Transverse colon (tissue), 4 donors: ENCODE measurements at regions not wholly inside any gene's neighbourhood (a gene's known extent, or its start where the extent isn't known, plus 50 kb on each side); places are given as distances from the start of the nearest gene placed in this dataset.

Experiments used
- DNase-seq: peaks from one replicate; pipeline ENCODE4 v3.0.0-alpha.2; 2019
- H3K27ac ChIP-seq, 4 donors: fragments of 200-600 bp; sonication (generic); 2 replicates each; pipeline ENCODE4 v1.5.1; 2016 to 2018; ENCODE audit warnings: inconsistent platforms in 4 of 4
- H3K27me3 ChIP-seq: fragments of 200-600 bp; sonication (generic); 2 replicates; pipeline ENCODE4 v1.5.1; 2017; ENCODE audit warnings: inconsistent platforms
- H3K36me3 ChIP-seq, 4 donors: fragments of 200-600 bp; sonication (generic); 2 replicates each; pipeline ENCODE4 v1.5.1; 2017 to 2019; ENCODE audit warnings: inconsistent platforms in 4 of 4
- H3K4me1 ChIP-seq, 4 donors: fragments of 200-600 bp; sonication (generic); 2 replicates each; pipeline ENCODE4 v1.5.1; 2017 to 2020; ENCODE audit warnings: inconsistent platforms in 4 of 4
- H3K4me3 ChIP-seq, 4 donors: fragments of 200-600 bp; sonication (generic); 1 replicate in 1 of 4; 2 replicates in 3 of 4; pipeline versions ENCODE4 v1.5.1 to v1.6.1; 2017 to 2019; ENCODE audit warnings: inconsistent platforms in 4 of 4
- H3K9me3 ChIP-seq, 2 donors: fragments of 200-600 bp; sonication (generic); 2 replicates each; pipeline ENCODE4 v1.5.1; 2017 to 2019; ENCODE audit warnings: inconsistent platforms in 2 of 2
- EP300 ChIP-seq: sonication (generic); formaldehyde crosslinking; IDR thresholded peaks from one replicate; pipeline ENCODE4 v1.6.1; 2017; ENCODE audit warnings: antibody characterized with exemption, low read depth
- POLR2A ChIP-seq: fragments of 450-650 bp; IDR thresholded peaks from one replicate; pipeline ENCODE4 v1.6.1; 2016; ENCODE audit warnings: antibody characterized with exemption, mild to moderate bottlenecking, moderate library complexity
- POLR2AphosphoS5 ChIP-seq, 3 donors: sonication (generic); formaldehyde crosslinking; IDR thresholded peaks; one replicate each; pipeline ENCODE4 v1.6.1; 2016; ENCODE audit warnings: antibody characterized with exemption in 3 of 3
- WGBS, 2 donors: methylation state at CpG; one replicate each; pipeline ENCODE4 v1.1.5; 2018; ENCODE audit warnings: low coverage in 1 of 2; 5-methylcytosine and 5-hydroxymethylcytosine counted together
- in situ Hi-C, 4 donors: fragments of 200-750 bp; cut with MboI; loops; one replicate each; pipeline versions ENCODE4 v1.15.0 to v1.15.1; 2017; ENCODE audit warnings: low sequenced_read_pairs in 3 of 4, low pct_ligation_motif_present in 1 of 4, low pct_unique_long_range_greater_than_20kb in 1 of 4
- intact Hi-C: fragments of 100-400 bp; cut with DNase I; formaldehyde crosslinking; loops from one replicate; pipeline ENCODE4 v1.15.1; 2023; ENCODE audit warnings: low total_unique reads
- TF ChIP-seq, protein P1 (sequence below), 5 experiments: fragments of 200-600 bp in 3 of 5; fragments of 450-650 bp in 2 of 5; sonication (generic) in 3 of 5; IDR thresholded peaks; 1 replicate in 2 of 5; 2 replicates in 3 of 5; pipeline ENCODE4 v1.5.1; 2016 to 2017; ENCODE audit warnings: antibody characterized with exemption in 5 of 5, inconsistent platforms in 3 of 5, mild to moderate bottlenecking in 2 of 5, moderate library complexity in 1 of 5

DNA sequence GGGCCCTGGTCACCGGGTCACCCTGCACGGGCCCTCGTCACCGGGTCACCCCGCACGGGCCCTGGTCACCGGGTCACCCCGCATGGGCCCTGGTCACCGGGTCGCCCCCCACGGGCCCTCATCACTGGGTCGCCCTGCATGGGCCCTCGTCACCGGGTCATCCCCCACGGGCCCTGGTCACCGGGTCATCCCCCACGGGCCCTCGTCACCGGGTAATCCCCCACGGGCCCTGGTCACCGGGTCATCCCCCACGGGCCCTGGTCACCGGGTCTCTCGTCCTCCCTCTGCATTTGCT is 77.6 kb downstream of the RIPK4 start:
- Histone ChIP-seq H3K27ac (no peak overlapping the region), H3K4me3 (no peak overlapping the region), H3K4me1 (peaks cover 0 to 8% (median 4%) of the 10 kb centered on the region in 4 donors), H3K36me3 (no peaks in the 10 kb centered on the region), H3K9me3 (no peaks in the 10 kb centered on the region), H3K27me3 (peaks cover 28% of the 10 kb centered on the region)
- TF ChIP-seq EP300 (no peak), POLR2AphosphoS5 (IDR thresholded peaks at IDR 0.05) (no peak), POLR2A (no peak)
- TF ChIP-seq, protein P1, sequence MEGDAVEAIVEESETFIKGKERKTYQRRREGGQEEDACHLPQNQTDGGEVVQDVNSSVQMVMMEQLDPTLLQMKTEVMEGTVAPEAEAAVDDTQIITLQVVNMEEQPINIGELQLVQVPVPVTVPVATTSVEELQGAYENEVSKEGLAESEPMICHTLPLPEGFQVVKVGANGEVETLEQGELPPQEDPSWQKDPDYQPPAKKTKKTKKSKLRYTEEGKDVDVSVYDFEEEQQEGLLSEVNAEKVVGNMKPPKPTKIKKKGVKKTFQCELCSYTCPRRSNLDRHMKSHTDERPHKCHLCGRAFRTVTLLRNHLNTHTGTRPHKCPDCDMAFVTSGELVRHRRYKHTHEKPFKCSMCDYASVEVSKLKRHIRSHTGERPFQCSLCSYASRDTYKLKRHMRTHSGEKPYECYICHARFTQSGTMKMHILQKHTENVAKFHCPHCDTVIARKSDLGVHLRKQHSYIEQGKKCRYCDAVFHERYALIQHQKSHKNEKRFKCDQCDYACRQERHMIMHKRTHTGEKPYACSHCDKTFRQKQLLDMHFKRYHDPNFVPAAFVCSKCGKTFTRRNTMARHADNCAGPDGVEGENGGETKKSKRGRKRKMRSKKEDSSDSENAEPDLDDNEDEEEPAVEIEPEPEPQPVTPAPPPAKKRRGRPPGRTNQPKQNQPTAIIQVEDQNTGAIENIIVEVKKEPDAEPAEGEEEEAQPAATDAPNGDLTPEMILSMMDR (IDR thresholded peaks at IDR 0.05), result no peak
- no peak for DNase-seq
- intact Hi-C loops (no loop called here), in situ Hi-C loops (no loop called here)
- 92 to 98% methylated on average over 6 to 23 of the region's 24 CpGs for WGBS, 2 donors

DNA sequence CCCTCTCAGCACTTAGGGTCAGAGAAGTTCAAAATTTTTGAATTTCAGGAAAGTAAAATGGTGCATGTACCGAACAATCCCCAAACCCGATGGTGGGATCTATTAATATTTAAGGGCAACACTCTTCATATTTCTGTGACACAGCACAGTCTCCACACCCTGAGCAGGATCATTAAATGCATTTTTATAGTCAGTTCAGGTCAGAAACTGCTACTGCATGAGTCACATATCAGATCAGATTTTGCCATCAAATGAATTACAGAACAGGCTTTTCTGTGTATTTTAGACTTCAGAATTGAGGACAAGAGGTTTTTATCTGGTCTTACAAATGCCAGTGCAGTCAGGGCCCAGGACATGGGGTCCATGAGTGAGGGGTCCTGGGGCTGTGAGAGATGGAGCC is 79.2 kb downstream of the RIPK4 start:
- WGBS, 2 donors, result 96 to 100% methylated on average over 1 to 2 of the region's 2 CpGs
- in situ Hi-C loops, result no loop called here
- Histone ChIP-seq H3K4me3 (no peak overlapping the region), H3K9me3 (no peaks in the 10 kb centered on the region), H3K4me1 (peaks cover 0 to 11% (median 4%) of the 10 kb centered on the region in 4 donors), H3K27me3 (peaks cover 25% of the 10 kb centered on the region), H3K36me3 (no peaks in the 10 kb centered on the region), H3K27ac (no peak overlapping the region)
- intact Hi-C loops, result no loop called here
- no peak for DNase-seq
- TF ChIP-seq EP300, result no peak
- TF ChIP-seq, protein P1 (IDR thresholded peaks at IDR 0.05), result no peak
- TF ChIP-seq POLR2A, result no peak
- no peak for TF ChIP-seq POLR2AphosphoS5 (IDR thresholded peaks at IDR 0.05)

DNA sequence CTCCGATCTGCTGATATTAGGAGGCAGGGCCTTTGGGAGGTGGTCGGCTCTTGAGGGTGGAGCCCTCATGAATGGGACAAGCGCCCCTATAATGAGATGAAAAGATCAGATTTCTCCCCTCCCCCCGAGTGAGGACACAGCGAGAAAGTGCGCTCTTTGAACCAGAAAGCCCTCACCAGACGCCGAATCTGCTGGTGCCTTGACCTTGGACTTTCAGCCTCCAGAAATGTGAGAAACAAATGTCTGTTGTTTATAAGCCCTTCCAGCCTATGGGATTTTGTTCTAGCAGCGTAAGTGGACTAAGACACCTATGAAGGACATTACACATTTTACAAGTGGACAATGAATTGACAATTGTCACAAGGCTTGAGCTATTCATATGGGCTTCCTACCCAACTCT is 80.2 kb downstream of the RIPK4 start:
- no peaks in the 10 kb centered on the region for H3K36me3 ChIP-seq
- H3K4me3 ChIP-seq, result no peak overlapping the region
- H3K27me3 ChIP-seq, result peaks cover 18% of the 10 kb centered on the region
- no peak for DNase-seq
- no peaks in the 10 kb centered on the region for H3K9me3 ChIP-seq
- intact Hi-C loops, result no loop called here
- WGBS, 2 donors, result 89% methylated on average over 9 of the region's 9 CpGs; no CpG with 5 or more reads in 1 of the 2 donors
- no peak overlapping the region for H3K27ac ChIP-seq
- no peak for TF ChIP-seq POLR2AphosphoS5 (IDR thresholded peaks at IDR 0.05)
- in situ Hi-C loops, result no loop called here
- peaks cover 0 to 11% (median 4%) of the 10 kb centered on the region in 4 donors for H3K4me1 ChIP-seq

DNA sequence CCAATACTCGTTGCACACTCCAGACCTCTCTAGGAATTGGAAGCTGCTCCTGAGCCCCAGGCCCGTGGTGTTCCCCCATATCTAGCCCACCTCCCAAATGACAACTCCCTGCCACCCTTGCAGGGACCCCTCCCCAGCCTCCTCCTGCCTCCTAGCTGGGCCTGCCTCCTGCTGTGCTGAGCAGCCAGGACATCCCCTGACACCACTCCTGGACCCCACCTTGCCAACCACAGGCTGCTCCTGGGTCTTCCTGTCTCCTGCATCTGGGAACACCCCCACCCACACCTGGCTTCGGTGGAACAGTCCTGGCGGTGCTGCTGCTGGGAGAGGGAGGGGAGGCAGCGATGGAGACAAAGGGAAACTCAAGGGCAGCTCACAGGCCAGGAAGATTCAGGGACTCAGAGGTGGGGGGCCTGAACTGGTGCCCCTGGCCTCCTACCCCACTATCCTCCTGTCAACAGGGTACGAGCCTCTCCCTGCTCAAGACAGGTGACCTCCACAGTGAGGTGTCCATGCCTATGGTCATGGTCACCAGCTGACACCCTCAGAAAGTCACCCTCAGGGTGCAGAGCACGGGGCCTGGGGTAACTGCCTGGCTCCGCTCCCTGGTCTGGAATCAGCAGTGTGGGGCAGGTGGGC is 81.2 kb downstream of the RIPK4 start:
- Histone ChIP-seq H3K27ac (no peak overlapping the region), H3K36me3 (no peaks in the 10 kb centered on the region), H3K27me3 (peaks cover 9% of the 10 kb centered on the region), H3K9me3 (no peaks in the 10 kb centered on the region), H3K4me1 (peaks cover 0 to 11% (median 6%) of the 10 kb centered on the region in 4 donors), H3K4me3 (no peak overlapping the region)
- 88% methylated on average over 8 of the region's 8 CpGs; no CpG with 5 or more reads in 1 of the 2 donors for WGBS, 2 donors
- no peak for DNase-seq
- in situ Hi-C loops, result no loop called here
- no peak for TF ChIP-seq POLR2AphosphoS5 (IDR thresholded peaks at IDR 0.05)
- TF ChIP-seq, protein P1 (IDR thresholded peaks at IDR 0.05), result no peak
- no peak for TF ChIP-seq EP300
- TF ChIP-seq POLR2A, result no peak
- intact Hi-C loops, result no loop called here
